Iris pigment epithelial cell (primary cell): ENCODE measurements at regions not wholly inside any gene's neighbourhood (a gene's known extent, or its start where the extent isn't known, plus 50 kb on each side); places are given as distances from the start of the nearest gene placed in this dataset.

Experiments used
- DNase-seq: peaks from one replicate; pipeline ENCODE4 v3.0.0-alpha.2; 2011; ENCODE audit warnings: low read depth

DNA sequence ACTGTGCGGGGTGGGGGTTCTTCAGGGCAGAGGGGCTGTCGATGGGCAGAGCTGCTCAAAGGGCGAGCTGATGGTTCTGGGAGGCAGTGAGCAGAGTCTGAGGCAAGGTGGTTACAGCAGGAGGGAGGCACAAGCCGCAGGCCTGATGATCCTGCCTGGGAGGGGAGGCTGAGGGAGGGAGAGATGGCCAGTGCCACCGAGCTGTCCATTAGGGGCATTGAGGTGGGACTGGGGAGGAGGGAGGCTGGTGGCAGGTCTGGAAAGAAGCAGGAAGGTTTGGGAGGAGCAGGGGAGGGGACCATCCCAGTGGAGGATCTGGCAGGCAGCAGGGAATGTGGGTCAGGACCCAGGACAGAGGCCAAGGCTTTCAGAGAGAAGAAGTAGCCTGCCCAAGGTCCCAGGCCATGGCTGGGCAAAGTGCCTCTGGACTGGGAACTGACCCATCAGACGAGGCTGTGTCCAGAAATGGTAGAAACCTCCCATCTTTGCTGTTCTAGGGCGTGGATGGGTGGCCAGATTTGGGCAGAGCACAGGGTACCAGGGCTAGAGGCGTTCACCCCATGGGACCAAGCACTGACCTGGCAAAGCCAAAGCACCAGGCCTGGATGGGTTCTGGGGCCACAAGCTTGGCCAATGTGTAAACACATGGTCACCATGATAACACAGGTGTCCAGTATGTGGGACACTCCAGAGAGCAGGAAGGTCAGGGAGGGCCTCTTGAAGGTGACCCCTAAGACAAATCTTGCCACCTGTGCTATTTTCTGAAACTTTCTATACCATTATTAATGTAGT lies 55.5 kb downstream of the INHBB start:
- no peak for DNase-seq

DNA sequence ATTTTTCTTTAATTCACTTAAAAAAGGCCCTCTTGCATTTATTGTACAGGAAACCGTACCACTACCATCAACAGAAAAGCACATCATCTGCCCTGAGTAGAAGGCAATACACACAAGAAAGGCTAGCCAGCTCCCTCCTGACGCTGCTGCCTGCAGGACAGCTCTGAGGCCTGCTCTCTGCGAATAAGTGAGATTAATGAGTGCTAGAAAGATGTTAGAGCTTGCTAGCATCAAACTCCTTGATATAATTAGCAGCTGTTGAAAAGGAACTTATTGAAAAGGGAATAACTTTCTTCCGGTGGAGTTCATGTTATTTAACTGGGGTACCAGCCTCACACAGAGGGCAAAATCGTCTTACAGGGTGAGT lies 56.1 kb downstream of the INHBB start:
- DNase-seq: no peak

GRCh38 chr2:120402508-120402907 lies 56.6 kb downstream of the INHBB start:
- DNase-seq: no peak

- DNase-seq: no peak
Observed at GRCh38 chr2:120403261-120403660, 57.3 kb downstream of the INHBB start.

DNA sequence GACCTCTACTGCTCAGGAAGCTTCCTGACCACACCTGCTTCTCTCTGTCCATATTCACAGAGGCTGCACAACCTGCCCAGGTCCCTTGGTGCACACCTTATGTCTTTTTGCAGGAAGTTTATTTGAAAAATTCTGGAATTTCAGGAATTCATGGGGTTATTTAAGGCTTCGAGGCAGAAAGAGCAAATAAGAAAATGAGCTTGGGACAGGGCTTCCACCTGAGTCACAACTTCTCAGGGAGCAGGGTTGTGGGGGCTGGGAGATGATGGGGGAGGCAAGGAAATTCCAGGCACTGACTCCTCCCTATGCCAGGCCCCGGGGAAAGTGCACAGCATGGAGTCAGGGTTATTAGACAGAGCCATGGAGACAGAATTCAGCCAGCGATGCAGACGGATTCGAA lies 57.7 kb downstream of the INHBB start:
- DNase-seq: no peak

DNA sequence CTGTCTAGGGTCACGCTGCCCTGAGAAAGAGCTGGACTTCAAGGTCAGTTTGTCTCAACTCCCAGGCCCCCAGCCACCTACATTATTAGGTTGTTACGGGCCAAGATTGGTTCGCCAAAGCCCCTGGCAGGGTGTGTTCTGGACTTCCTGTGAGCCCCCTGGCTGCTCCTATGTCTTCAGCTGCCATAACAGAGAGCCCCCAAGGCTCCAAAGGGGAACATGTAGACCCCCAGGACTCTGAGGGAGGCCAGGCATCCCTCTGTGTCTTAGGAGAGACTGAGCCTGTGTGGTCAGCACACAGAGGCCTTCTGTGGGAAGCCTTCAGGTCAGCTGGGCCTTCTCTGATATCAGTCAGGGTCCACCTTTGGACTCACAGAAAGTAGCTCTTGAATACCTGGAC lies 58.3 kb downstream of the INHBB start:
- DNase-seq: no peak

- no peak for DNase-seq
Observed at GRCh38 chr2:120404941-120405758, 59.2 kb downstream of the INHBB start.

- no peak for DNase-seq
Observed at GRCh38 chr2:120405759-120406099, 59.8 kb downstream of the INHBB start.

DNA sequence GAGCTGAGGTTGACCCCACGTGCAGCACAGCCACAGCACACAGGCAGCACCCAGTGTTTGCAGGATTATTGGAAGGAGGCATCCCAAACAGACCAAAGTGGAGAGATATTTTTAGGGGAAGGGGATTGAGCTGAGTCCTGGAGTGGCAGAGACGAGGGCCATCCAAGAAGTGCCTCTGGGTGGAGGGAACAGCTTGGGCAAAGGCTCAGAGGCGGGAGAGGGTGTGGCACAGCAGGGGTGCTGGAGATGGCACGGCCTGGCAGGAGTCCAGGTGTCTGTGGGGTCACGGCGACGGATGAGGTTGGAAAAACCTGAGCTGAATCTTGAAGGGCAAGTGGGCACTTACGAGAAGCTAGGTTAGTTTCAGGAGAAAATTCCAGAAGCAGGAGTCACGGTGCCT lies 60.6 kb downstream of the INHBB start:
- DNase-seq: no peak

DNA sequence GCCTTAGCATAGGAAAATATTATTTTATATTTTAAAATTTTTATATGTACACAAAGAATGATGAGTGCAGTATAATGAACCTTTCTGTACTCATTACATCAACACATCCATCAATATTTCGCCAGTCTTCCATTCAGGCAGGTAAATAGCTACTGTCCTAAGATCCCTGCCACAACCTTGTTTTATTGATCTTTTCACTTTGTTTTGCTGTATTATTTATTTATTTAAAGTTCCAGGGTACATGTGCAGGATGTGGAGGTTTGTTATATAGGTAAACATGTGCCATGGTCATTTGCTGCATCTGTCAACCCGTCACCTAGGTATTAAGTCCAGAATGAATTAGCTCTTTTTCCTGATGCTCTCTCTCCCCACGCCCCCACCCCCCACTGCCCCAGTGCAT lies 64.6 kb downstream of the INHBB start:
- DNase-seq: no peak

- no peak for DNase-seq
Observed at GRCh38 chr2:120415060-120415459, 69.1 kb downstream of the INHBB start.

DNA sequence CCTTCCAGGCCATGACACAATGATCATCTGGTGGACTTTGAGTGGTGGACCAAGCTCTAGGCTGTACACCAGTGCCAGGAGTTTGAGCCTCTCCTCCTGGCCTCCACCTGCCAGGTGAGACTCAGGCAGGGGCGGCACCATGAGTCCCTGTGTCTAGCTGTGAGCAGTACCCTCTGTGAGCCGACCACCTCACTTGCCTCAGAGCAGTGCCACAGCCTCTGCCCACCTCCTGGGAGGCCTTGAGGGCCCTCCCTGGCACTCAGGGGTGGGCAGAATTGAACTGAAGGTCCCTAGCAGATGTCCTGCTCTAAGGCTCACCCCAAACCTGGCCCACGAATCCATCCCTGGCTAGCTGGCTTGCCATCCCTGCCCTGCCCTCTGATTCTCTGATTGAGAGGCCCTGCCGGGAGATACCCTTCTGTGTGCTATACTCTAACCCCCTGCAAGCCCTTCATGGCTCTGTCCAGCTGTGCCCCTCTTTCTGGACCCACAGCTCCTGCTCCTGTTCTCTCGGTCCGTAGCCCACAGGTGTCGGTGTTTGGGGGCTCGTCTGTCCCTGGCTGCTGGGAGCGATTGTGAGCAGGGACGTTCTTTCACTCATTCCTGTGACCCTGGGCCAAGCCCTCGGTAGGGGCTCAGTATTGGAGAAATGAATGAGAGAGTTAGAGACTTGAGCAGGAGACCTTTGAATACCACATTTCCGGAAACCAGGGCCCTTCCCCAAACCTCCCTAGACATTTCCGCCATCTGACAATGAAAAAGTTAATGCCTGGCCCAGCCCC lies 70.0 kb downstream of the INHBB start:
- no peak for DNase-seq

GRCh38 chr2:120418174-120418787 lies 72.3 kb downstream of the INHBB start:
- no peak for DNase-seq

GRCh38 chr2:120419073-120419472 lies 73.1 kb downstream of the INHBB start:
- DNase-seq: no peak

DNA sequence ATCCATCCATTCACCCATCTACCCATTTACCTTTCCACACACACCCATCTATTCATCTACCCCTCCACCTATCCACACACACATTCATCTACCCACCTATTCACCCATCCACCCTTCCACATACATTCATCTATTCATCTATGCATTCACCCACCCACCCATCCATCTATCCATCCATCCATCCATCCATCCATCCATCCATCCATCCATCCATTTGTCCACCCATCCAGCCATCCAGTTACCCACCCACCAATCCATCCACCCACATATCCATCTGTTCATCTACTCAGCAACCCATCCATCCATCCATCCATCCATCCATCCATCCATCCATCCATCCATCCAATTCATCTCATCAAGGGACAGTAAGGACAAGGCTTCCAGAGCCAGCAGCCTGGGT lies 74.0 kb downstream of the INHBB start:
- no peak for DNase-seq

DNA sequence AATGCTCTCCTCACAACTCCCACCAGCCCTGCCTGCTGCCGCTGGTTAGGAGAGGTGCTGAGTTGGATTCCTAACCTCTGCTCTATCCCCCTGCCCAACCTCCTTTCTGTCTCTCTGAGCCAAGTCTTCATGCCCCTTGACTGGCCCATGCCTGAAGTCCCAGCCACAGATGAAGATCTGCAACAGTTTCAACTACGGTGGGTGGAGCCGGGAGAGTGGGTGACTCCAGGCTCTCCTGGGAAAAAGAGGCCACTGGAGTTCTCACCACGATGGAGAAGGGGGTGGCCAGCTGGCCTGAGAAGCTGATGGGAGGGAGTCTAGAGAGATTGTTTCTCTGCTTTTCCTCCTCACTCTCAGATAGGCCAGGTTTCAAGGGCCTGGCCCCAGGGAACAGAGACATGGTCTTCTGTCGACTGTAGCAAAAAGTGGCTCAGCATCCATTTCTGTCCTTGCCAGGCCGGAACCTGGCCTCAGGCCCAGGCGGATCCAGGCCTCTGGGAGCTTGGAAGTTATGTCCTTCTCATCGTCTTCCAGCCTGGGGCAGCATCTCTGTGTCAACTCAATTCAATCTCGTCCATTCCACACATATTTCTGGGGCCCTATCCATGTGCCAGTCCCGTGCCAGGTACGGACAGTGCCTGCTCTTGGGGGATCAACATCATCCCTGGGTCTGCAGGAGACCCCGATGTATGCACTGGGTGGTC lies 75.3 kb downstream of the INHBB start:
- no peak for DNase-seq

DNA sequence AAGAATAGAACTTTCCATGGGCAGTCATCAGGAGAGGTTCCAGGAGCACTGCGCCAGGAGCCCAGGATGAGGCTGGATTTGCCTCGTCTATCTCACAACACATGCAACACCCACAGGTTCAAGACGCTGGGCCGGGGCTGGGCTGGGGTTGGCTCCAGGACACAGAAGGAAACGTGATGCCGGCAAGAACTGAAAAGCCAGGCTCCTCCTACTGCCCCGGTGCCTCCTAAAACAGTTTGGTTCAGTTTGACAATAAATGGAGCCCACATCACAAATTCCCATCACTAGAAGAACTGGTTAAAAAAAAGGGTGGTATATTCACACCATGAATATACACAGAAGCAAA lies 75.9 kb downstream of the INHBB start:
- no peak for DNase-seq

- DNase-seq: no peak
Observed at GRCh38 chr2:120422465-120423160, 76.7 kb downstream of the INHBB start.

- DNase-seq: no peak
Observed at GRCh38 chr2:120423167-120423943, 77.4 kb downstream of the INHBB start.

DNA sequence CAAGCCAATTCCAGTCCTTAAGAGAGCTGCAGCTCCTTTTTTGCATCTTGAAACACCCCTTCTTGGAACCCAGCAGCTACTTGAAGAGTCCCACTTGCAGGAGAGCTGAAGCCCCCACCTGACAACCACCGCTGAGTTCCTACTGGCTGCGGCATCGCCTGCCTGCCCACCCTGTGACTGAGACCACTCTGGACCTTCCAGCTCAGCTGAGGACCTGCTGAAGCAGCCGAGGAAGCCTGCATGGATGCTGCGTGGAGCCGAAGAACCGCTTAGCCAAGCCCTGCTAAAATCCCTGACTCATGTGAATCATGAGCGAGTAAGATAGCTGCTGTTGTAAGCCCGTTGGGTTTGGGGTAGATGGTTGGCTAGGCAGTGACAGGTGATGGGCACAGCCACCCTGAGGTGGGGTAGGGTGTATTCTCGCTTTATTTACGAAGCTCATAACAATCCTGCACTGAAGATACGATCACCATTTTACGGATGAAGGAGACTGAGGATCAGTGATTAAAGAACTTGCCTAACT lies 78.4 kb downstream of the INHBB start:
- no peak for DNase-seq
